ENCODE measurements at regions not wholly inside any gene's neighbourhood (a gene's known extent, or its start where the extent isn't known, plus 50 kb on each side); places are given as distances from the start of the nearest gene placed in this dataset.

DNA sequence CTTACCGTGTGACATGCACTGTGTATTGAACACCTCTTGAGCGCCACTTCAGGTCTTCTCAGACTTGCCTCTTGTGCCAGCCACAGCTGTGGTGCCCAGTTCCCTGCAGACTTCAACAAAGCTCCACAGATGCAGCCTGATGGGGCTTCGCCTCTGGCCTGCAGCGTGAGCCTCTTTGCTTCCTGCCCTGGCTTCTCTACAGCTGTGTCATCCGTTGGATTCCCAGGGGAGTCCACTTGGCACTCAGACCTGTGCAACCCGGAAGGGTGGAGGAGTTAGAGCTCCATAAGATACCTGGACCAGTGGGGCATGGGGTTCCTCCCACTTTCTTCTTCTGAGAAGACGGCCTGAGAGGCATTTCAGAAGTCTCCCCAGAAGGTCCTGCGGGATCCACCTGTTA lies 57.7 kb upstream of the BNIP2 start:
- TF ChIP-seq, protein P1, sequence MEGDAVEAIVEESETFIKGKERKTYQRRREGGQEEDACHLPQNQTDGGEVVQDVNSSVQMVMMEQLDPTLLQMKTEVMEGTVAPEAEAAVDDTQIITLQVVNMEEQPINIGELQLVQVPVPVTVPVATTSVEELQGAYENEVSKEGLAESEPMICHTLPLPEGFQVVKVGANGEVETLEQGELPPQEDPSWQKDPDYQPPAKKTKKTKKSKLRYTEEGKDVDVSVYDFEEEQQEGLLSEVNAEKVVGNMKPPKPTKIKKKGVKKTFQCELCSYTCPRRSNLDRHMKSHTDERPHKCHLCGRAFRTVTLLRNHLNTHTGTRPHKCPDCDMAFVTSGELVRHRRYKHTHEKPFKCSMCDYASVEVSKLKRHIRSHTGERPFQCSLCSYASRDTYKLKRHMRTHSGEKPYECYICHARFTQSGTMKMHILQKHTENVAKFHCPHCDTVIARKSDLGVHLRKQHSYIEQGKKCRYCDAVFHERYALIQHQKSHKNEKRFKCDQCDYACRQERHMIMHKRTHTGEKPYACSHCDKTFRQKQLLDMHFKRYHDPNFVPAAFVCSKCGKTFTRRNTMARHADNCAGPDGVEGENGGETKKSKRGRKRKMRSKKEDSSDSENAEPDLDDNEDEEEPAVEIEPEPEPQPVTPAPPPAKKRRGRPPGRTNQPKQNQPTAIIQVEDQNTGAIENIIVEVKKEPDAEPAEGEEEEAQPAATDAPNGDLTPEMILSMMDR (IDR thresholded peaks at IDR 0.05), result no peak
- no peak for TF ChIP-seq POLR2A (IDR thresholded peaks at IDR 0.05)

Data from uterus (tissue), 2 donors.